ENCODE measurements at regions not wholly inside any gene's neighbourhood (a gene's known extent, or its start where the extent isn't known, plus 50 kb on each side); places are given as distances from the start of the nearest gene placed in this dataset.
A peak's percentile ranks its signal among the peaks of the same experiment; 100 is the strongest.
"Not testable (repeated sequence)": the region's sequence is repeated elsewhere in the genome, so short reads cannot be mapped to it uniquely, and the experiment has no call there.

GRCh38 chr2:234254783-234255521 is 204.4 kb downstream of the SPP2 start:
- no peaks in the 10 kb centered on the region for H3K36me3 ChIP-seq (ENCODE audit: control insufficient read depth in 2 of 2, insufficient read depth in 2 of 2, low read length in 1 of 2)
- WGBS, 2 donors: 40 to 41% methylated on average over 5 of the region's 5 CpGs
- peaks cover 0 to 6% of the 10 kb centered on the region in 2 donors for H3K4me1 ChIP-seq (ENCODE audit: control insufficient read depth in 2 of 2, insufficient read depth in 2 of 2, low read length in 1 of 2)
- H3K27ac ChIP-seq (ENCODE audit: low read depth in 2 of 2, low read length in 1 of 2): peak overlapping the region in 1 of 2 donors; percentile 24
- no peaks in the 10 kb centered on the region for H3K27me3 ChIP-seq (ENCODE audit: control insufficient read depth in 1 of 2, insufficient read depth in 2 of 2, low read length in 2 of 2)
- no peaks in the 10 kb centered on the region for H3K9me3 ChIP-seq (ENCODE audit: control insufficient read depth in 2 of 2, insufficient read depth in 1 of 2, low read depth in 1 of 2, low read length in 1 of 2)
- no peak overlapping the region for H3K4me3 ChIP-seq (ENCODE audit: low read depth in 1 of 2, low read length in 2 of 2)

- Histone ChIP-seq H3K4me3 (ENCODE audit: low read depth in 1 of 2, low read length in 2 of 2) (no peak overlapping the region), H3K27me3 (ENCODE audit: control insufficient read depth in 1 of 2, insufficient read depth in 2 of 2, low read length in 2 of 2) (no peaks in the 10 kb centered on the region), H3K4me1 (ENCODE audit: control insufficient read depth in 2 of 2, insufficient read depth in 2 of 2, low read length in 1 of 2) (peaks cover 0 to 8% of the 10 kb centered on the region in 2 donors), H3K36me3 (ENCODE audit: control insufficient read depth in 2 of 2, insufficient read depth in 2 of 2, low read length in 1 of 2) (no peaks in the 10 kb centered on the region), H3K9me3 (ENCODE audit: control insufficient read depth in 2 of 2, insufficient read depth in 1 of 2, low read depth in 1 of 2, low read length in 1 of 2) (no peaks in the 10 kb centered on the region), H3K27ac (ENCODE audit: low read depth in 2 of 2, low read length in 1 of 2) (no peak overlapping the region)
- 66 to 67% methylated on average over 7 of the region's 7 CpGs for WGBS, 2 donors
Observed at GRCh38 chr2:234252772-234253171, 202.3 kb downstream of the SPP2 start.

- WGBS, 2 donors: 65 to 70% methylated on average over 8 of the region's 8 CpGs
- Histone ChIP-seq H3K36me3 (ENCODE audit: control insufficient read depth in 2 of 2, insufficient read depth in 2 of 2, low read length in 1 of 2) (no peaks in the 10 kb centered on the region), H3K27ac (ENCODE audit: low read depth in 2 of 2, low read length in 1 of 2) (no peak overlapping the region), H3K4me3 (ENCODE audit: low read depth in 1 of 2, low read length in 2 of 2) (no peak overlapping the region), H3K4me1 (ENCODE audit: control insufficient read depth in 2 of 2, insufficient read depth in 2 of 2, low read length in 1 of 2) (peaks cover 0 to 8% of the 10 kb centered on the region in 2 donors), H3K9me3 (ENCODE audit: control insufficient read depth in 2 of 2, insufficient read depth in 1 of 2, low read depth in 1 of 2, low read length in 1 of 2) (no peaks in the 10 kb centered on the region), H3K27me3 (ENCODE audit: control insufficient read depth in 1 of 2, insufficient read depth in 2 of 2, low read length in 2 of 2) (no peaks in the 10 kb centered on the region)
Observed at GRCh38 chr2:234251326-234252271, 201.1 kb downstream of the SPP2 start.

GRCh38 chr2:234250926-234251325 is 200.4 kb downstream of the SPP2 start:
- H3K36me3 ChIP-seq (ENCODE audit: control insufficient read depth in 2 of 2, insufficient read depth in 2 of 2, low read length in 1 of 2): no peaks in the 10 kb centered on the region
- no peaks in the 10 kb centered on the region for H3K27me3 ChIP-seq (ENCODE audit: control insufficient read depth in 1 of 2, insufficient read depth in 2 of 2, low read length in 2 of 2)
- no peak overlapping the region for H3K27ac ChIP-seq (ENCODE audit: low read depth in 2 of 2, low read length in 1 of 2)
- no peak overlapping the region for H3K4me3 ChIP-seq (ENCODE audit: low read depth in 1 of 2, low read length in 2 of 2)
- no peaks in the 10 kb centered on the region for H3K9me3 ChIP-seq (ENCODE audit: control insufficient read depth in 2 of 2, insufficient read depth in 1 of 2, low read depth in 1 of 2, low read length in 1 of 2)
- 40 to 48% methylated on average over 2 of the region's 2 CpGs for WGBS, 2 donors
- H3K4me1 ChIP-seq (ENCODE audit: control insufficient read depth in 2 of 2, insufficient read depth in 2 of 2, low read length in 1 of 2): peaks cover 0 to 8% of the 10 kb centered on the region in 2 donors

GRCh38 chr2:234249873-234250272 is 199.4 kb downstream of the SPP2 start:
- no peaks in the 10 kb centered on the region for H3K36me3 ChIP-seq (ENCODE audit: control insufficient read depth in 2 of 2, insufficient read depth in 2 of 2, low read length in 1 of 2)
- no peaks in the 10 kb centered on the region for H3K9me3 ChIP-seq (ENCODE audit: control insufficient read depth in 2 of 2, insufficient read depth in 1 of 2, low read depth in 1 of 2, low read length in 1 of 2)
- 47 to 65% methylated on average over 5 of the region's 5 CpGs for WGBS, 2 donors
- peaks cover 0 to 8% of the 10 kb centered on the region in 2 donors for H3K4me1 ChIP-seq (ENCODE audit: control insufficient read depth in 2 of 2, insufficient read depth in 2 of 2, low read length in 1 of 2)
- H3K27me3 ChIP-seq (ENCODE audit: control insufficient read depth in 1 of 2, insufficient read depth in 2 of 2, low read length in 2 of 2): no peaks in the 10 kb centered on the region
- peak overlapping the region; percentile 17 to 20 for H3K27ac ChIP-seq (ENCODE audit: low read depth in 2 of 2, low read length in 1 of 2)
- no peak overlapping the region for H3K4me3 ChIP-seq (ENCODE audit: low read depth in 1 of 2, low read length in 2 of 2)

- H3K4me1 ChIP-seq (ENCODE audit: control insufficient read depth in 2 of 2, insufficient read depth in 2 of 2, low read length in 1 of 2): peaks cover 0 to 8% of the 10 kb centered on the region in 2 donors
- peak overlapping the region; percentile 17 to 20 for H3K27ac ChIP-seq (ENCODE audit: low read depth in 2 of 2, low read length in 1 of 2)
- H3K36me3 ChIP-seq (ENCODE audit: control insufficient read depth in 2 of 2, insufficient read depth in 2 of 2, low read length in 1 of 2): no peaks in the 10 kb centered on the region
- H3K4me3 ChIP-seq (ENCODE audit: low read depth in 1 of 2, low read length in 2 of 2): no peak overlapping the region
- H3K27me3 ChIP-seq (ENCODE audit: control insufficient read depth in 1 of 2, insufficient read depth in 2 of 2, low read length in 2 of 2): no peaks in the 10 kb centered on the region
- 74 to 76% methylated on average over 5 of the region's 5 CpGs for WGBS, 2 donors
- H3K9me3 ChIP-seq (ENCODE audit: control insufficient read depth in 2 of 2, insufficient read depth in 1 of 2, low read depth in 1 of 2, low read length in 1 of 2): no peaks in the 10 kb centered on the region
Observed at GRCh38 chr2:234249034-234249735, 198.7 kb downstream of the SPP2 start.

- H3K27me3 ChIP-seq (ENCODE audit: control insufficient read depth in 1 of 2, insufficient read depth in 2 of 2, low read length in 2 of 2); H3K27ac ChIP-seq (ENCODE audit: low read depth in 2 of 2, low read length in 1 of 2); H3K9me3 ChIP-seq (ENCODE audit: control insufficient read depth in 2 of 2, insufficient read depth in 1 of 2, low read depth in 1 of 2, low read length in 1 of 2); H3K36me3 ChIP-seq (ENCODE audit: control insufficient read depth in 2 of 2, insufficient read depth in 2 of 2, low read length in 1 of 2); H3K4me3 ChIP-seq (ENCODE audit: low read depth in 1 of 2, low read length in 2 of 2); H3K4me1 ChIP-seq (ENCODE audit: control insufficient read depth in 2 of 2, insufficient read depth in 2 of 2, low read length in 1 of 2): not testable (repeated sequence)
- WGBS, 2 donors: 91 to 93% methylated on average over 10 of the region's 10 CpGs
Observed at GRCh38 chr2:234248213-234248710, 197.8 kb downstream of the SPP2 start.

GRCh38 chr2:234247453-234248180 is 197.1 kb downstream of the SPP2 start:
- H3K4me1 ChIP-seq (ENCODE audit: control insufficient read depth in 2 of 2, insufficient read depth in 2 of 2, low read length in 1 of 2): peaks cover 0 to 8% of the 10 kb centered on the region in 2 donors
- H3K9me3 ChIP-seq (ENCODE audit: control insufficient read depth in 2 of 2, insufficient read depth in 1 of 2, low read depth in 1 of 2, low read length in 1 of 2): no peaks in the 10 kb centered on the region
- H3K36me3 ChIP-seq (ENCODE audit: control insufficient read depth in 2 of 2, insufficient read depth in 2 of 2, low read length in 1 of 2): no peaks in the 10 kb centered on the region
- 96% methylated on average over 42 of the region's 42 CpGs for WGBS, 2 donors
- H3K27ac ChIP-seq (ENCODE audit: low read depth in 2 of 2, low read length in 1 of 2): no peak overlapping the region
- H3K4me3 ChIP-seq (ENCODE audit: low read depth in 1 of 2, low read length in 2 of 2): no peak overlapping the region
- no peaks in the 10 kb centered on the region for H3K27me3 ChIP-seq (ENCODE audit: control insufficient read depth in 1 of 2, insufficient read depth in 2 of 2, low read length in 2 of 2)

GRCh38 chr2:234245945-234246344 is 195.4 kb downstream of the SPP2 start:
- 31 to 46% methylated on average over 5 of the region's 5 CpGs for WGBS, 2 donors
- Histone ChIP-seq H3K36me3 (ENCODE audit: control insufficient read depth in 2 of 2, insufficient read depth in 2 of 2, low read length in 1 of 2) (no peaks in the 10 kb centered on the region), H3K27ac (ENCODE audit: low read depth in 2 of 2, low read length in 1 of 2) (no peak overlapping the region)

More at GRCh38 chr2:234245945-234246344, 195.4 kb downstream of the SPP2 start:
- Histone ChIP-seq H3K9me3 (ENCODE audit: control insufficient read depth in 2 of 2, insufficient read depth in 1 of 2, low read depth in 1 of 2, low read length in 1 of 2) (no peaks in the 10 kb centered on the region), H3K27me3 (ENCODE audit: control insufficient read depth in 1 of 2, insufficient read depth in 2 of 2, low read length in 2 of 2) (no peaks in the 10 kb centered on the region), H3K4me1 (ENCODE audit: control insufficient read depth in 2 of 2, insufficient read depth in 2 of 2, low read length in 1 of 2) (peaks cover 0 to 3% of the 10 kb centered on the region in 2 donors), H3K4me3 (ENCODE audit: low read depth in 1 of 2, low read length in 2 of 2) (no peak overlapping the region)

All from esophagus (tissue), 2 donors.